ENCODE measurements at regions not wholly inside any gene's neighbourhood (a gene's known extent, or its start where the extent isn't known, plus 50 kb on each side); places are given as distances from the start of the nearest gene placed in this dataset.
"Not testable (repeated sequence)": the region's sequence is repeated elsewhere in the genome, so short reads cannot be mapped to it uniquely, and the experiment has no call there.

- Histone ChIP-seq H3K27ac (ENCODE audit: low read depth, low read length) (no peak overlapping the region), H3K27me3 (ENCODE audit: control insufficient read depth, insufficient read depth, low read length, poor library complexity, severe bottlenecking) (no peaks in the 10 kb centered on the region), H3K9me3 (ENCODE audit: control insufficient read depth, low read length) (no peaks in the 10 kb centered on the region), H3K36me3 (ENCODE audit: control insufficient read depth, insufficient read depth, low read length) (no peaks in the 10 kb centered on the region), H3K4me3 (ENCODE audit: low read length) (no peak overlapping the region), H3K9ac (ENCODE audit: extremely low read depth, low read length, poor library complexity, severe bottlenecking) (no peak overlapping the region), H3K4me1 (ENCODE audit: control insufficient read depth, insufficient read depth, low read length) (no peaks in the 10 kb centered on the region)
- DNase-seq: no peak
- H3K4me1 Mint-ChIP-seq: no peaks in the 10 kb centered on the region
- H3K27me3 Mint-ChIP-seq (ENCODE audit: insufficient read depth): no peaks in the 10 kb centered on the region
- TF ChIP-seq, protein P1, sequence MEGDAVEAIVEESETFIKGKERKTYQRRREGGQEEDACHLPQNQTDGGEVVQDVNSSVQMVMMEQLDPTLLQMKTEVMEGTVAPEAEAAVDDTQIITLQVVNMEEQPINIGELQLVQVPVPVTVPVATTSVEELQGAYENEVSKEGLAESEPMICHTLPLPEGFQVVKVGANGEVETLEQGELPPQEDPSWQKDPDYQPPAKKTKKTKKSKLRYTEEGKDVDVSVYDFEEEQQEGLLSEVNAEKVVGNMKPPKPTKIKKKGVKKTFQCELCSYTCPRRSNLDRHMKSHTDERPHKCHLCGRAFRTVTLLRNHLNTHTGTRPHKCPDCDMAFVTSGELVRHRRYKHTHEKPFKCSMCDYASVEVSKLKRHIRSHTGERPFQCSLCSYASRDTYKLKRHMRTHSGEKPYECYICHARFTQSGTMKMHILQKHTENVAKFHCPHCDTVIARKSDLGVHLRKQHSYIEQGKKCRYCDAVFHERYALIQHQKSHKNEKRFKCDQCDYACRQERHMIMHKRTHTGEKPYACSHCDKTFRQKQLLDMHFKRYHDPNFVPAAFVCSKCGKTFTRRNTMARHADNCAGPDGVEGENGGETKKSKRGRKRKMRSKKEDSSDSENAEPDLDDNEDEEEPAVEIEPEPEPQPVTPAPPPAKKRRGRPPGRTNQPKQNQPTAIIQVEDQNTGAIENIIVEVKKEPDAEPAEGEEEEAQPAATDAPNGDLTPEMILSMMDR (conservative IDR thresholded peaks at IDR 0.05): no peak
- H3K36me3 Mint-ChIP-seq (ENCODE audit: low read depth): no peaks in the 10 kb centered on the region
- H3K9me3 Mint-ChIP-seq: no peaks in the 10 kb centered on the region
- H3K4me3 Mint-ChIP-seq: no peak overlapping the region
- no peak overlapping the region for H3K27ac Mint-ChIP-seq
Measured at GRCh38 chr6:48512390-48512789, 401.4 kb upstream of the PTCHD4 start.

GRCh38 chr6:48511378-48511777, 400.4 kb upstream of the PTCHD4 start:
- DNase-seq: no peak
- no peak overlapping the region for H3K4me3 ChIP-seq (ENCODE audit: low read length)
- H3K36me3 Mint-ChIP-seq (ENCODE audit: low read depth): no peaks in the 10 kb centered on the region
- no peak overlapping the region for H3K27ac ChIP-seq (ENCODE audit: low read depth, low read length)
- TF ChIP-seq, protein P1 (conservative IDR thresholded peaks at IDR 0.05): no peak
- H3K27ac Mint-ChIP-seq: no peak overlapping the region
- no peak overlapping the region for H3K4me3 Mint-ChIP-seq
- H3K4me1 Mint-ChIP-seq: no peaks in the 10 kb centered on the region
- H3K4me1 ChIP-seq (ENCODE audit: control insufficient read depth, insufficient read depth, low read length): no peaks in the 10 kb centered on the region
- no peaks in the 10 kb centered on the region for H3K36me3 ChIP-seq (ENCODE audit: control insufficient read depth, insufficient read depth, low read length)
- H3K9me3 ChIP-seq (ENCODE audit: control insufficient read depth, low read length): no peaks in the 10 kb centered on the region
- H3K27me3 ChIP-seq (ENCODE audit: control insufficient read depth, insufficient read depth, low read length, poor library complexity, severe bottlenecking): no peaks in the 10 kb centered on the region
- no peaks in the 10 kb centered on the region for H3K9me3 Mint-ChIP-seq
- H3K9ac ChIP-seq (ENCODE audit: extremely low read depth, low read length, poor library complexity, severe bottlenecking): no peak overlapping the region
- 88 to 100% methylated on average over 2 of the region's 2 CpGs for WGBS, 2 experiments (ENCODE audit: insufficient coverage in 1 of 2, insufficient read length in 1 of 2)
- H3K27me3 Mint-ChIP-seq (ENCODE audit: insufficient read depth): no peaks in the 10 kb centered on the region

GRCh38 chr6:48505621-48506020, 394.6 kb upstream of the PTCHD4 start:
- DNase-seq: no peak
- no peaks in the 10 kb centered on the region for H3K27me3 Mint-ChIP-seq (ENCODE audit: insufficient read depth)
- Histone ChIP-seq H3K27ac (ENCODE audit: low read depth, low read length) (no peak overlapping the region), H3K9ac (ENCODE audit: extremely low read depth, low read length, poor library complexity, severe bottlenecking) (no peak overlapping the region), H3K4me3 (ENCODE audit: low read length) (no peak overlapping the region), H3K27me3 (ENCODE audit: control insufficient read depth, insufficient read depth, low read length, poor library complexity, severe bottlenecking) (no peaks in the 10 kb centered on the region), H3K36me3 (ENCODE audit: control insufficient read depth, insufficient read depth, low read length) (no peaks in the 10 kb centered on the region), H3K4me1 (ENCODE audit: control insufficient read depth, insufficient read depth, low read length) (no peaks in the 10 kb centered on the region), H3K9me3 (ENCODE audit: control insufficient read depth, low read length) (no peaks in the 10 kb centered on the region)
- peaks cover 11% of the 10 kb centered on the region for H3K9me3 Mint-ChIP-seq
- H3K4me1 Mint-ChIP-seq: no peaks in the 10 kb centered on the region
- no peak overlapping the region for H3K4me3 Mint-ChIP-seq
- no peaks in the 10 kb centered on the region for H3K36me3 Mint-ChIP-seq (ENCODE audit: low read depth)
- WGBS, 2 experiments (ENCODE audit: insufficient coverage in 1 of 2, insufficient read length in 1 of 2): 92 to 100% methylated on average over 1 to 2 of the region's 2 CpGs
- H3K27ac Mint-ChIP-seq: no peak overlapping the region
- TF ChIP-seq, protein P1 (conservative IDR thresholded peaks at IDR 0.05): no peak

GRCh38 chr6:48493432-48493831, 382.4 kb upstream of the PTCHD4 start:
- not testable (repeated sequence) for H3K27ac ChIP-seq (ENCODE audit: low read depth, low read length); DNase-seq; H3K9ac ChIP-seq (ENCODE audit: extremely low read depth, low read length, poor library complexity, severe bottlenecking)

More at GRCh38 chr6:48493432-48493831, 382.4 kb upstream of the PTCHD4 start:
- not testable (repeated sequence) for H3K27me3 ChIP-seq (ENCODE audit: control insufficient read depth, insufficient read depth, low read length, poor library complexity, severe bottlenecking); H3K36me3 ChIP-seq (ENCODE audit: control insufficient read depth, insufficient read depth, low read length); H3K4me3 Mint-ChIP-seq; H3K36me3 Mint-ChIP-seq (ENCODE audit: low read depth); H3K9me3 Mint-ChIP-seq; H3K9me3 ChIP-seq (ENCODE audit: control insufficient read depth, low read length); H3K4me1 Mint-ChIP-seq; H3K27me3 Mint-ChIP-seq (ENCODE audit: insufficient read depth); H3K27ac Mint-ChIP-seq; H3K4me3 ChIP-seq (ENCODE audit: low read length); H3K4me1 ChIP-seq (ENCODE audit: control insufficient read depth, insufficient read depth, low read length)
- 100% methylated on average over 1 of the region's 2 CpGs; no CpG with 5 or more reads in 1 of the 2 experiments for WGBS, 2 experiments (ENCODE audit: insufficient coverage in 1 of 2, insufficient read length in 1 of 2)

All from endodermal cell (in vitro differentiated cells).